ENCODE measurements at regions not wholly inside any gene's neighbourhood (a gene's known extent, or its start where the extent isn't known, plus 50 kb on each side); places are given as distances from the start of the nearest gene placed in this dataset.

- H3K27ac ChIP-seq = no peak overlapping the region
- H3K27me3 ChIP-seq = no peaks in the 10 kb centered on the region
- WGBS, 2 donors = 76 to 78% methylated on average over 5 of the region's 5 CpGs
- ATAC-seq (ENCODE audit: low FRiP score in 2 of 2) = no peak
- H3K4me3 ChIP-seq = no peak overlapping the region
- no peaks in the 10 kb centered on the region for H3K9me3 ChIP-seq
- TF ChIP-seq POLR2AphosphoS5 (IDR thresholded peaks at IDR 0.05) (no peak), EP300 (IDR thresholded peaks at IDR 0.05) (no peak), CTCF (IDR thresholded peaks at IDR 0.05) (no peak), POLR2A (IDR thresholded peaks at IDR 0.05) (no peak)
- H3K4me1 ChIP-seq = peaks cover 13 to 39% (median 22%) of the 10 kb centered on the region in 4 donors
- no peak for DNase-seq
- H3K36me3 ChIP-seq = no peaks in the 10 kb centered on the region
These were observed 117.4 kb upstream of the SLC38A2 start for GRCh38 chr12:46489951-46490388.

- H3K4me3 ChIP-seq = no peak overlapping the region
- peaks cover 7 to 19% (median 14%) of the 10 kb centered on the region in 4 donors for H3K4me1 ChIP-seq
- 65 to 84% methylated on average over 7 of the region's 7 CpGs for WGBS, 2 donors
- DNase-seq = no peak
- H3K27ac ChIP-seq = peak overlapping the region in 2 of 4 donors; percentile 26 to 36
- TF ChIP-seq POLR2AphosphoS5 (IDR thresholded peaks at IDR 0.05) (no peak), CTCF (IDR thresholded peaks at IDR 0.05) (no peak), EP300 (IDR thresholded peaks at IDR 0.05) (no peak), POLR2A (IDR thresholded peaks at IDR 0.05) (no peak)
- H3K27me3 ChIP-seq = no peaks in the 10 kb centered on the region
- H3K36me3 ChIP-seq = no peaks in the 10 kb centered on the region
- no peaks in the 10 kb centered on the region for H3K9me3 ChIP-seq
- peak; percentile 26 to 60 for ATAC-seq (ENCODE audit: low FRiP score in 2 of 2)
These were observed 115.1 kb upstream of the SLC38A2 start for GRCh38 chr12:46487567-46488131.

GRCh38 chr12:46486588-46486987 lies 114.0 kb upstream of the SLC38A2 start:
- H3K27ac ChIP-seq = peak overlapping the region in 1 of 4 donors; percentile 36
- no peaks in the 10 kb centered on the region for H3K9me3 ChIP-seq
- no peaks in the 10 kb centered on the region for H3K36me3 ChIP-seq
- no peak for ATAC-seq (ENCODE audit: low FRiP score in 2 of 2)
- TF ChIP-seq POLR2AphosphoS5 (IDR thresholded peaks at IDR 0.05) (no peak), CTCF (IDR thresholded peaks at IDR 0.05) (no peak), EP300 (IDR thresholded peaks at IDR 0.05) (no peak), POLR2A (IDR thresholded peaks at IDR 0.05) (no peak)
- DNase-seq = peak in 1 of 2 donors; percentile 30
- H3K4me3 ChIP-seq = no peak overlapping the region
- H3K4me1 ChIP-seq = peaks cover 0 to 13% (median 4%) of the 10 kb centered on the region in 4 donors
- H3K27me3 ChIP-seq = no peaks in the 10 kb centered on the region

- DNase-seq = no peak
- Histone ChIP-seq H3K9me3 (no peaks in the 10 kb centered on the region), H3K4me3 (no peak overlapping the region), H3K27ac (no peak overlapping the region), H3K27me3 (no peaks in the 10 kb centered on the region), H3K4me1 (peaks cover 0 to 6% (median 1%) of the 10 kb centered on the region in 4 donors), H3K36me3 (no peaks in the 10 kb centered on the region)
- TF ChIP-seq POLR2A (IDR thresholded peaks at IDR 0.05) (no peak), CTCF (IDR thresholded peaks at IDR 0.05) (no peak), POLR2AphosphoS5 (IDR thresholded peaks at IDR 0.05) (no peak), EP300 (IDR thresholded peaks at IDR 0.05) (no peak)
- 97 to 98% methylated on average over 5 of the region's 5 CpGs for WGBS, 2 donors
- no peak for ATAC-seq (ENCODE audit: low FRiP score in 2 of 2)
These were observed 113.3 kb upstream of the SLC38A2 start for GRCh38 chr12:46485853-46486252.

Measured in upper lobe of left lung (tissue), 6 donors.